Esophagus squamous epithelium (tissue), 5 donors: ENCODE measurements at regions not wholly inside any gene's neighbourhood (a gene's known extent, or its start where the extent isn't known, plus 50 kb on each side); places are given as distances from the start of the nearest gene placed in this dataset.

Source experiments
- DNase-seq: peaks from one replicate; lab custom pipeline; 2025; lab: John Stamatoyannopoulos, UW
- H3K27ac ChIP-seq, 4 donors: fragments of 200-600 bp; sonication (generic); one replicate each; pipeline ENCODE4 v1.5.1; 2016 to 2019; ENCODE audit warnings: mild to moderate bottlenecking in 1 of 4
- H3K27me3 ChIP-seq, 4 donors: fragments of 200-600 bp; sonication (generic); 1 replicate in 3 of 4; 2 replicates in 1 of 4; pipeline versions ENCODE4 v1.5.1 to v1.6.0; 2017 to 2021; ENCODE audit warnings: antibody characterized with exemption in 1 of 4
- H3K36me3 ChIP-seq, 3 donors: fragments of 200-600 bp; sonication (generic); one replicate each; pipeline ENCODE4 v1.5.1; 2016 to 2019
- H3K4me1 ChIP-seq, 3 donors: fragments of 200-600 bp; sonication (generic); one replicate each; pipeline ENCODE4 v1.5.1; 2017 to 2019
- H3K4me3 ChIP-seq, 4 donors: fragments of 200-600 bp; sonication (generic); 1 replicate in 3 of 4; 2 replicates in 1 of 4; pipeline ENCODE4 v1.5.1; 2016 to 2019; ENCODE audit warnings: mild to moderate bottlenecking in 2 of 4, moderate library complexity in 1 of 4
- H3K9me3 ChIP-seq, 3 donors: fragments of 200-600 bp; sonication (generic); one replicate each; pipeline ENCODE4 v1.5.1; 2016 to 2019
- POLR2A ChIP-seq, 4 donors: fragments of 450-650 bp; IDR thresholded peaks; one replicate each; pipeline ENCODE4 v1.6.1; 2017; ENCODE audit warnings: antibody characterized with exemption in 4 of 4, mild to moderate bottlenecking in 4 of 4, moderate library complexity in 3 of 4
- WGBS, 2 donors: methylation state at CpG; one replicate each; pipeline ENCODE4 v1.1.5; 2018; 5-methylcytosine and 5-hydroxymethylcytosine counted together
- intact Hi-C: fragments of 100-400 bp; cut with DNase I; formaldehyde crosslinking; loops from one replicate; pipeline ENCODE4 v1.15.0; 2022
- TF ChIP-seq, protein P1 (sequence below), 6 experiments: fragments of 450-650 bp in 4 of 6; fragments of 200-600 bp in 2 of 6; sonication (generic) in 2 of 6; IDR thresholded peaks; one replicate each; pipeline ENCODE4 v1.5.1; 2016 to 2019; ENCODE audit warnings: antibody characterized with exemption in 6 of 6, mild to moderate bottlenecking in 4 of 6, moderate library complexity in 4 of 6
- donor health status: DM: yes; HTN: yes; CAD: no.

DNA sequence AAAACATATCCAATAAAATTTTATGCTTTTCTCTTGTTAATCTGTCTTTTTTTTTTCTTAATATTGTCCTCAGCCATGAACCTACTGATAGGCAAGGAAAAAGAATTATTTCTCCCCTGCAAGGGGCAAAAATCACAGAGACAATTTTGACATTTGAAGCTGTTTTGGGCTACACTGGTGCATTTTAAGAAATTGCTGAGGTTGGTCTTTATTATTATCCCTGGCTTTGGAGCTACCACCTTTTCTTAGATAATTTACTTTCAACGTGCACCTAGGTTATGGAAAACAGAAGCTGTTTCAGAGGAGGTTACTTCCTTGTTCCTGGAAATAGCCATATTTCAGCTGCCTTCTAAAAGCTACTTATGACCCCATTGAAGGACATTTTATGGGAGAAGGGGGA lies 195.5 kb upstream of the KYNU start:
- Histone ChIP-seq H3K4me3 (no peak overlapping the region), H3K27ac (no peak overlapping the region), H3K27me3 (no peaks in the 10 kb centered on the region), H3K36me3 (no peaks in the 10 kb centered on the region), H3K9me3 (no peaks in the 10 kb centered on the region), H3K4me1 (no peaks in the 10 kb centered on the region)
- 30 to 50% methylated on average over 1 of the region's 1 CpG for WGBS, 2 donors
- intact Hi-C loops: no loop called here
- TF ChIP-seq POLR2A (IDR thresholded peaks at IDR 0.05): no peak
- TF ChIP-seq, protein P1, sequence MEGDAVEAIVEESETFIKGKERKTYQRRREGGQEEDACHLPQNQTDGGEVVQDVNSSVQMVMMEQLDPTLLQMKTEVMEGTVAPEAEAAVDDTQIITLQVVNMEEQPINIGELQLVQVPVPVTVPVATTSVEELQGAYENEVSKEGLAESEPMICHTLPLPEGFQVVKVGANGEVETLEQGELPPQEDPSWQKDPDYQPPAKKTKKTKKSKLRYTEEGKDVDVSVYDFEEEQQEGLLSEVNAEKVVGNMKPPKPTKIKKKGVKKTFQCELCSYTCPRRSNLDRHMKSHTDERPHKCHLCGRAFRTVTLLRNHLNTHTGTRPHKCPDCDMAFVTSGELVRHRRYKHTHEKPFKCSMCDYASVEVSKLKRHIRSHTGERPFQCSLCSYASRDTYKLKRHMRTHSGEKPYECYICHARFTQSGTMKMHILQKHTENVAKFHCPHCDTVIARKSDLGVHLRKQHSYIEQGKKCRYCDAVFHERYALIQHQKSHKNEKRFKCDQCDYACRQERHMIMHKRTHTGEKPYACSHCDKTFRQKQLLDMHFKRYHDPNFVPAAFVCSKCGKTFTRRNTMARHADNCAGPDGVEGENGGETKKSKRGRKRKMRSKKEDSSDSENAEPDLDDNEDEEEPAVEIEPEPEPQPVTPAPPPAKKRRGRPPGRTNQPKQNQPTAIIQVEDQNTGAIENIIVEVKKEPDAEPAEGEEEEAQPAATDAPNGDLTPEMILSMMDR (IDR thresholded peaks at IDR 0.05): no peak
- no peak for DNase-seq

- H3K4me3 ChIP-seq: no peak overlapping the region
- DNase-seq: no peak
- H3K27me3 ChIP-seq: no peaks in the 10 kb centered on the region
- H3K4me1 ChIP-seq: no peaks in the 10 kb centered on the region
- H3K27ac ChIP-seq: no peak overlapping the region
- no peaks in the 10 kb centered on the region for H3K9me3 ChIP-seq
- no peaks in the 10 kb centered on the region for H3K36me3 ChIP-seq
- 67 to 85% methylated on average over 1 of the region's 1 CpG for WGBS, 2 donors
- TF ChIP-seq, protein P1 (IDR thresholded peaks at IDR 0.05): no peak
- no peak for TF ChIP-seq POLR2A (IDR thresholded peaks at IDR 0.05)
- intact Hi-C loops: no loop called here
Observed at GRCh38 chr2:142678164-142678563, 199.3 kb upstream of the KYNU start.

- Histone ChIP-seq H3K27ac (no peak overlapping the region), H3K4me3 (no peak overlapping the region), H3K4me1 (no peaks in the 10 kb centered on the region), H3K36me3 (no peaks in the 10 kb centered on the region), H3K27me3 (no peaks in the 10 kb centered on the region), H3K9me3 (no peaks in the 10 kb centered on the region)
- intact Hi-C loops: no loop called here
- WGBS, 2 donors: 73 to 84% methylated on average over 5 of the region's 5 CpGs
- DNase-seq: no peak
- TF ChIP-seq POLR2A (IDR thresholded peaks at IDR 0.05): no peak
- TF ChIP-seq, protein P1 (IDR thresholded peaks at IDR 0.05): no peak
Observed at GRCh38 chr2:142675398-142675797, 202.1 kb upstream of the KYNU start.

GRCh38 chr2:142673836-142674235 lies 203.6 kb upstream of the KYNU start:
- H3K4me1 ChIP-seq: no peaks in the 10 kb centered on the region
- WGBS, 2 donors: 87 to 88% methylated on average over 4 of the region's 4 CpGs

GRCh38 chr2:142672698-142673097 lies 204.8 kb upstream of the KYNU start:
- Histone ChIP-seq H3K4me3 (no peak overlapping the region), H3K27me3 (no peaks in the 10 kb centered on the region), H3K4me1 (no peaks in the 10 kb centered on the region), H3K27ac (no peak overlapping the region), H3K9me3 (no peaks in the 10 kb centered on the region), H3K36me3 (no peaks in the 10 kb centered on the region)
- intact Hi-C loops: no loop called here
- no peak for TF ChIP-seq POLR2A (IDR thresholded peaks at IDR 0.05)
- TF ChIP-seq, protein P1 (IDR thresholded peaks at IDR 0.05): no peak
- 82 to 91% methylated on average over 5 of the region's 6 CpGs for WGBS, 2 donors
- DNase-seq: no peak

More at GRCh38 chr2:142673836-142674235, 203.6 kb upstream of the KYNU start:
- DNase-seq: no peak
- no peaks in the 10 kb centered on the region for H3K36me3 ChIP-seq
- TF ChIP-seq POLR2A (IDR thresholded peaks at IDR 0.05): no peak
- TF ChIP-seq, protein P1 (IDR thresholded peaks at IDR 0.05): no peak
- intact Hi-C loops: no loop called here
- H3K9me3 ChIP-seq: no peaks in the 10 kb centered on the region
- H3K27ac ChIP-seq: no peak overlapping the region
- H3K27me3 ChIP-seq: no peaks in the 10 kb centered on the region
- no peak overlapping the region for H3K4me3 ChIP-seq
